ENCODE measurements at regions not wholly inside any gene's neighbourhood (a gene's known extent, or its start where the extent isn't known, plus 50 kb on each side); places are given as distances from the start of the nearest gene placed in this dataset.

DNA sequence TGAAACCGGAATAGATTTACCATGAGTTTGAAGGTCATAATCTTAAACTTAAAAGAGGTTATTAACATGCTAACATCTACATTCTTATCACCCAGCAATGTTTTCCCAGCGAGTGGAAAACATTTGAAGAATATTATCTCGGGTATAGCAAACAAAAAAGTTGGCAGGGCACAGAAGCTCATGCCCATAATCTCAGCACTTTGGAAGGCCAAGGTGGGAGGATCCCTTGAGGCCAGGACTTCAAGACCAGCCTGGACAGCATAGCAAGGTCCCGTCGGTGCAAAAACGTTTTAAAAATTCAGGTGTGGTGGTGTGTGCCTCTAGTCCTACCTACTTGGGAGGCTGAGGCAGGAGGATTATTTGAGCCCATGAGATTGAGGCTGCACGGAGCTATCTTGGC lies 213.5 kb downstream of the MANEA start:
- no peak for TF ChIP-seq EZH2phosphoT487 (IDR thresholded peaks at IDR 0.05; ENCODE audit: low read depth)
- TF ChIP-seq, protein P1, sequence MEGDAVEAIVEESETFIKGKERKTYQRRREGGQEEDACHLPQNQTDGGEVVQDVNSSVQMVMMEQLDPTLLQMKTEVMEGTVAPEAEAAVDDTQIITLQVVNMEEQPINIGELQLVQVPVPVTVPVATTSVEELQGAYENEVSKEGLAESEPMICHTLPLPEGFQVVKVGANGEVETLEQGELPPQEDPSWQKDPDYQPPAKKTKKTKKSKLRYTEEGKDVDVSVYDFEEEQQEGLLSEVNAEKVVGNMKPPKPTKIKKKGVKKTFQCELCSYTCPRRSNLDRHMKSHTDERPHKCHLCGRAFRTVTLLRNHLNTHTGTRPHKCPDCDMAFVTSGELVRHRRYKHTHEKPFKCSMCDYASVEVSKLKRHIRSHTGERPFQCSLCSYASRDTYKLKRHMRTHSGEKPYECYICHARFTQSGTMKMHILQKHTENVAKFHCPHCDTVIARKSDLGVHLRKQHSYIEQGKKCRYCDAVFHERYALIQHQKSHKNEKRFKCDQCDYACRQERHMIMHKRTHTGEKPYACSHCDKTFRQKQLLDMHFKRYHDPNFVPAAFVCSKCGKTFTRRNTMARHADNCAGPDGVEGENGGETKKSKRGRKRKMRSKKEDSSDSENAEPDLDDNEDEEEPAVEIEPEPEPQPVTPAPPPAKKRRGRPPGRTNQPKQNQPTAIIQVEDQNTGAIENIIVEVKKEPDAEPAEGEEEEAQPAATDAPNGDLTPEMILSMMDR (IDR thresholded peaks at IDR 0.05; ENCODE audit: low read depth, low read length) = no peak
- H3K9me3 ChIP-seq (ENCODE audit: insufficient read depth, low read length) = no peaks in the 10 kb centered on the region
- no peak overlapping the region for H3K4me2 ChIP-seq (ENCODE audit: low read length)
- no peaks in the 10 kb centered on the region for H3K27me3 ChIP-seq (ENCODE audit: low read depth, low read length)
- no peaks in the 10 kb centered on the region for H3K36me3 ChIP-seq (replicated peaks; ENCODE audit: low read depth, low read length)
- H3K4me1 ChIP-seq (ENCODE audit: low read length) = no peaks in the 10 kb centered on the region
- H3K4me3 ChIP-seq (ENCODE audit: low read length) = no peak overlapping the region
- H4K20me1 ChIP-seq (ENCODE audit: insufficient read depth, low read length) = no peaks in the 10 kb centered on the region
- H3K79me2 ChIP-seq (ENCODE audit: low read length) = no peaks in the 10 kb centered on the region
- no peak overlapping the region for H3K27ac ChIP-seq (ENCODE audit: low read length)
- H2AFZ ChIP-seq (ENCODE audit: low read depth, low read length) = no peak overlapping the region
- no peak overlapping the region for H3K9ac ChIP-seq (ENCODE audit: low read length)

DNA sequence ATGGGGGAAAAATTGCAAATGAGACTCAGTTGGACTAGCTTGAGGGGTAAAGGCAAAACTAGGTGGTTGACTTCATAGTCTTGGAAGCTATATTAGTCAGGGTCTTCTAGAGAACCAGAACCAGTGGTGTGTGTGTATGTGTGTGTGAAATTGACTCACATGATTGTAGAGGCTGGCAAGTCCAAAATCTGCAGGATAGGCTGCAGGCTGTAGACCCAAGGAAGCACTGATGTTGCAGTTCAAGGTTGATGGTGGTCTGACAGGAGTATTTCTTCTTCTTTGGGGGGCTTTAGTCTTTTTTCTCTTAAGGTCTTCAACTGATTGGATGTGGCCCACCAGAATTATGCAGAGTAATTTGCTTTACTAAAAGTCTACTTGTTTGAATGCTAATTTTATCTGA lies 217.4 kb downstream of the MANEA start:
- no peaks in the 10 kb centered on the region for H4K20me1 ChIP-seq (ENCODE audit: insufficient read depth, low read length)
- no peak overlapping the region for H3K4me3 ChIP-seq (ENCODE audit: low read length)
- no peaks in the 10 kb centered on the region for H3K36me3 ChIP-seq (replicated peaks; ENCODE audit: low read depth, low read length)
- TF ChIP-seq, protein P1 (IDR thresholded peaks at IDR 0.05; ENCODE audit: low read depth, low read length) = no peak
- no peak for TF ChIP-seq EZH2phosphoT487 (IDR thresholded peaks at IDR 0.05; ENCODE audit: low read depth)
- H3K4me2 ChIP-seq (ENCODE audit: low read length) = no peak overlapping the region
- no peak overlapping the region for H3K27ac ChIP-seq (ENCODE audit: low read length)
- H3K4me1 ChIP-seq (ENCODE audit: low read length) = no peaks in the 10 kb centered on the region
- H2AFZ ChIP-seq (ENCODE audit: low read depth, low read length) = no peak overlapping the region
- H3K9me3 ChIP-seq (ENCODE audit: insufficient read depth, low read length) = no peaks in the 10 kb centered on the region
- no peaks in the 10 kb centered on the region for H3K27me3 ChIP-seq (ENCODE audit: low read depth, low read length)
- no peaks in the 10 kb centered on the region for H3K79me2 ChIP-seq (ENCODE audit: low read length)
- no peak overlapping the region for H3K9ac ChIP-seq (ENCODE audit: low read length)

DNA sequence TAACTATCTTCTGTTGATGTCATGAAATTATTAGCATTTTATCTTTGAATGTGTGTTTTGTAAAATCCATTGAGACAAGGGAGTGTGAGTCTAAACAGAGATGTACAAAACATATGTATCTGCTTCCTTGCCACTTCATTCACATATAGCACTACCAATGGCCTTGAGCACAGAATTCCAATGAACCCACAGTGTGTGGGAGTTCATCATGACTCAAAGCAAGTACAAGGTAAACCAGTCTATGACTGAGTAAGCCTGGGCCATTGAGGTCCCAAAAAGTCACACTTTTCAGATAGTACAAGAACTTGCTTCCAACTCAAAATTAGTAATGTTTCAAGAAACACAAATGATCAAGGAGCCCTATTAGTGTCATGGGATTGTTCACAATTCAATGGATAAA lies 218.6 kb downstream of the MANEA start:
- Histone ChIP-seq H3K27me3 (ENCODE audit: low read depth, low read length) (no peaks in the 10 kb centered on the region), H3K9ac (ENCODE audit: low read length) (no peak overlapping the region), H3K79me2 (ENCODE audit: low read length) (no peaks in the 10 kb centered on the region), H3K4me3 (ENCODE audit: low read length) (no peak overlapping the region), H2AFZ (ENCODE audit: low read depth, low read length) (no peak overlapping the region), H4K20me1 (ENCODE audit: insufficient read depth, low read length) (no peaks in the 10 kb centered on the region), H3K27ac (ENCODE audit: low read length) (no peak overlapping the region), H3K9me3 (ENCODE audit: insufficient read depth, low read length) (no peaks in the 10 kb centered on the region), H3K36me3 (replicated peaks; ENCODE audit: low read depth, low read length) (no peaks in the 10 kb centered on the region), H3K4me1 (ENCODE audit: low read length) (no peaks in the 10 kb centered on the region), H3K4me2 (ENCODE audit: low read length) (no peak overlapping the region)
- TF ChIP-seq EZH2phosphoT487 (IDR thresholded peaks at IDR 0.05; ENCODE audit: low read depth) = no peak
- TF ChIP-seq, protein P1 (IDR thresholded peaks at IDR 0.05; ENCODE audit: low read depth, low read length) = no peak

DNA sequence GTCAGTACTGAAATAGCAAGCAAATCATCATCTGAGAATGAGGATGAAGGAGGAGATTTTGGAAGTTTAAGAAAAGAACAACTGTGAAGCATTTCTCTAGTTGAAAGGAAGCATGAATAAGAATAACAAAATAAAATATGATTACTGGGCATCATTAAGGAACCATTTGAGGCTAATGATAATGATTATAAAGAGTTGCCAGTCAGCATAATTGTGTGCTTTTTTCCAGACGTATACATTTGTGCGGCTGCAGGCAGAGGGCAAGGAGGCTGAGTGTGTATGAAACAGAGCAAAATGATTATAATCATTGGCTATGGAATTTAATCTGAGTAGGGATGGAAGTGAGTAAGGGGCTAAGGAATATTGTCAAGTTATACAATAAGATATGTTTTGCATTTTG lies 218.7 kb upstream of the FUT9 start:
- H2AFZ ChIP-seq (ENCODE audit: low read depth, low read length) = no peak overlapping the region

More for the DNA sequence above, 218.7 kb upstream of the FUT9 start:
- H3K4me3 ChIP-seq (ENCODE audit: low read length) = no peak overlapping the region
- no peaks in the 10 kb centered on the region for H3K4me1 ChIP-seq (ENCODE audit: low read length)
- no peak for TF ChIP-seq EZH2phosphoT487 (IDR thresholded peaks at IDR 0.05; ENCODE audit: low read depth)
- TF ChIP-seq, protein P1 (IDR thresholded peaks at IDR 0.05; ENCODE audit: low read depth, low read length) = no peak
- H3K9me3 ChIP-seq (ENCODE audit: insufficient read depth, low read length) = no peaks in the 10 kb centered on the region
- H3K9ac ChIP-seq (ENCODE audit: low read length) = no peak overlapping the region
- H3K79me2 ChIP-seq (ENCODE audit: low read length) = no peaks in the 10 kb centered on the region
- no peak overlapping the region for H3K4me2 ChIP-seq (ENCODE audit: low read length)
- H3K27ac ChIP-seq (ENCODE audit: low read length) = no peak overlapping the region
- H3K27me3 ChIP-seq (ENCODE audit: low read depth, low read length) = no peaks in the 10 kb centered on the region
- H3K36me3 ChIP-seq (replicated peaks; ENCODE audit: low read depth, low read length) = no peaks in the 10 kb centered on the region
- H4K20me1 ChIP-seq (ENCODE audit: insufficient read depth, low read length) = no peaks in the 10 kb centered on the region

Measured in OCI-LY3 (cell line).